ENCODE measurements at regions not wholly inside any gene's neighbourhood (a gene's known extent, or its start where the extent isn't known, plus 50 kb on each side); places are given as distances from the start of the nearest gene placed in this dataset.

DNA sequence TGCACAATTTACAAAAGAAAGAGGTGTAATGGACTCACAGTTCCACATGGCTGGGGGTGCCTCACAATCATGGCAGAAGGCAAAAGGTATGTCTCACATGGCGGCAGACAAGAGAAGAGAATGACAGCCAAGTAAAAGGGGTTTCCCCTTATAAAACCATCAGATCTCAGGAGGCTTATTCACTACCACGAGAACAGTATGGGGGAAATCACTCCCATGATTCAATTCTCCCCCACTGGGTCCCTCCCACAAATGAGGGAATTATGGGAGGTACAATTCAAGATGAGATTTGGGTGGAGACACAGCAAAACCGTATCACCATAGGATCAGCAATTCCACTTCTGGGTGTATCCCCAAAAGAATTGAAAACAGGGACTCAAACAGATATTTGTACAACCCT, 97.5 kb upstream of the STX18 start:
- TF ChIP-seq YY1 (IDR thresholded peaks at IDR 0.05; ENCODE audit: low read depth) (no peak), SIN3A (IDR thresholded peaks at IDR 0.05; ENCODE audit: borderline replicate concordance, low read depth, low read length) (no peak), TAF1 (IDR thresholded peaks at IDR 0.05; ENCODE audit: borderline replicate concordance, low read depth, low read length) (no peak), RAD21 (IDR thresholded peaks at IDR 0.05; ENCODE audit: low read length) (no peak), NFIC (IDR thresholded peaks at IDR 0.05; ENCODE audit: borderline replicate concordance) (no peak), JUND (IDR thresholded peaks at IDR 0.05) (no peak), POLR2AphosphoS5 (IDR thresholded peaks at IDR 0.05; ENCODE audit: low read depth, low read length) (no peak), EP300 (IDR thresholded peaks at IDR 0.05; ENCODE audit: borderline replicate concordance in 1 of 2, low read depth in 1 of 2, low read length in 1 of 2) (no peak)
- TF ChIP-seq, protein P1, sequence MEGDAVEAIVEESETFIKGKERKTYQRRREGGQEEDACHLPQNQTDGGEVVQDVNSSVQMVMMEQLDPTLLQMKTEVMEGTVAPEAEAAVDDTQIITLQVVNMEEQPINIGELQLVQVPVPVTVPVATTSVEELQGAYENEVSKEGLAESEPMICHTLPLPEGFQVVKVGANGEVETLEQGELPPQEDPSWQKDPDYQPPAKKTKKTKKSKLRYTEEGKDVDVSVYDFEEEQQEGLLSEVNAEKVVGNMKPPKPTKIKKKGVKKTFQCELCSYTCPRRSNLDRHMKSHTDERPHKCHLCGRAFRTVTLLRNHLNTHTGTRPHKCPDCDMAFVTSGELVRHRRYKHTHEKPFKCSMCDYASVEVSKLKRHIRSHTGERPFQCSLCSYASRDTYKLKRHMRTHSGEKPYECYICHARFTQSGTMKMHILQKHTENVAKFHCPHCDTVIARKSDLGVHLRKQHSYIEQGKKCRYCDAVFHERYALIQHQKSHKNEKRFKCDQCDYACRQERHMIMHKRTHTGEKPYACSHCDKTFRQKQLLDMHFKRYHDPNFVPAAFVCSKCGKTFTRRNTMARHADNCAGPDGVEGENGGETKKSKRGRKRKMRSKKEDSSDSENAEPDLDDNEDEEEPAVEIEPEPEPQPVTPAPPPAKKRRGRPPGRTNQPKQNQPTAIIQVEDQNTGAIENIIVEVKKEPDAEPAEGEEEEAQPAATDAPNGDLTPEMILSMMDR (IDR thresholded peaks at IDR 0.05) = no peak
- TF ChIP-seq, protein P2, sequence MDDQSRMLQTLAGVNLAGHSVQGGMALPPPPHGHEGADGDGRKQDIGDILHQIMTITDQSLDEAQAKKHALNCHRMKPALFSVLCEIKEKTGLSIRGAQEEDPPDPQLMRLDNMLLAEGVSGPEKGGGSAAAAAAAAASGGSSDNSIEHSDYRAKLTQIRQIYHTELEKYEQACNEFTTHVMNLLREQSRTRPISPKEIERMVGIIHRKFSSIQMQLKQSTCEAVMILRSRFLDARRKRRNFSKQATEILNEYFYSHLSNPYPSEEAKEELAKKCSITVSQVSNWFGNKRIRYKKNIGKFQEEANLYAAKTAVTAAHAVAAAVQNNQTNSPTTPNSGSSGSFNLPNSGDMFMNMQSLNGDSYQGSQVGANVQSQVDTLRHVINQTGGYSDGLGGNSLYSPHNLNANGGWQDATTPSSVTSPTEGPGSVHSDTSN (IDR thresholded peaks at IDR 0.05) = no peak
- TF ChIP-seq, protein P3, sequence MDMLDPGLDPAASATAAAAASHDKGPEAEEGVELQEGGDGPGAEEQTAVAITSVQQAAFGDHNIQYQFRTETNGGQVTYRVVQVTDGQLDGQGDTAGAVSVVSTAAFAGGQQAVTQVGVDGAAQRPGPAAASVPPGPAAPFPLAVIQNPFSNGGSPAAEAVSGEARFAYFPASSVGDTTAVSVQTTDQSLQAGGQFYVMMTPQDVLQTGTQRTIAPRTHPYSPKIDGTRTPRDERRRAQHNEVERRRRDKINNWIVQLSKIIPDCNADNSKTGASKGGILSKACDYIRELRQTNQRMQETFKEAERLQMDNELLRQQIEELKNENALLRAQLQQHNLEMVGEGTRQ (IDR thresholded peaks at IDR 0.05; ENCODE audit: borderline replicate concordance, low read depth, low read length) = no peak
- TF ChIP-seq, protein P4, sequence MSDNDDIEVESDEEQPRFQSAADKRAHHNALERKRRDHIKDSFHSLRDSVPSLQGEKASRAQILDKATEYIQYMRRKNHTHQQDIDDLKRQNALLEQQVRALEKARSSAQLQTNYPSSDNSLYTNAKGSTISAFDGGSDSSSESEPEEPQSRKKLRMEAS (IDR thresholded peaks at IDR 0.05; ENCODE audit: low read depth) = no peak
- TF ChIP-seq, protein P5, sequence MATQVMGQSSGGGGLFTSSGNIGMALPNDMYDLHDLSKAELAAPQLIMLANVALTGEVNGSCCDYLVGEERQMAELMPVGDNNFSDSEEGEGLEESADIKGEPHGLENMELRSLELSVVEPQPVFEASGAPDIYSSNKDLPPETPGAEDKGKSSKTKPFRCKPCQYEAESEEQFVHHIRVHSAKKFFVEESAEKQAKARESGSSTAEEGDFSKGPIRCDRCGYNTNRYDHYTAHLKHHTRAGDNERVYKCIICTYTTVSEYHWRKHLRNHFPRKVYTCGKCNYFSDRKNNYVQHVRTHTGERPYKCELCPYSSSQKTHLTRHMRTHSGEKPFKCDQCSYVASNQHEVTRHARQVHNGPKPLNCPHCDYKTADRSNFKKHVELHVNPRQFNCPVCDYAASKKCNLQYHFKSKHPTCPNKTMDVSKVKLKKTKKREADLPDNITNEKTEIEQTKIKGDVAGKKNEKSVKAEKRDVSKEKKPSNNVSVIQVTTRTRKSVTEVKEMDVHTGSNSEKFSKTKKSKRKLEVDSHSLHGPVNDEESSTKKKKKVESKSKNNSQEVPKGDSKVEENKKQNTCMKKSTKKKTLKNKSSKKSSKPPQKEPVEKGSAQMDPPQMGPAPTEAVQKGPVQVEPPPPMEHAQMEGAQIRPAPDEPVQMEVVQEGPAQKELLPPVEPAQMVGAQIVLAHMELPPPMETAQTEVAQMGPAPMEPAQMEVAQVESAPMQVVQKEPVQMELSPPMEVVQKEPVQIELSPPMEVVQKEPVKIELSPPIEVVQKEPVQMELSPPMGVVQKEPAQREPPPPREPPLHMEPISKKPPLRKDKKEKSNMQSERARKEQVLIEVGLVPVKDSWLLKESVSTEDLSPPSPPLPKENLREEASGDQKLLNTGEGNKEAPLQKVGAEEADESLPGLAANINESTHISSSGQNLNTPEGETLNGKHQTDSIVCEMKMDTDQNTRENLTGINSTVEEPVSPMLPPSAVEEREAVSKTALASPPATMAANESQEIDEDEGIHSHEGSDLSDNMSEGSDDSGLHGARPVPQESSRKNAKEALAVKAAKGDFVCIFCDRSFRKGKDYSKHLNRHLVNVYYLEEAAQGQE (IDR thresholded peaks at IDR 0.05; ENCODE audit: low read depth, low read length) = no peak
- TF ChIP-seq, protein P6, sequence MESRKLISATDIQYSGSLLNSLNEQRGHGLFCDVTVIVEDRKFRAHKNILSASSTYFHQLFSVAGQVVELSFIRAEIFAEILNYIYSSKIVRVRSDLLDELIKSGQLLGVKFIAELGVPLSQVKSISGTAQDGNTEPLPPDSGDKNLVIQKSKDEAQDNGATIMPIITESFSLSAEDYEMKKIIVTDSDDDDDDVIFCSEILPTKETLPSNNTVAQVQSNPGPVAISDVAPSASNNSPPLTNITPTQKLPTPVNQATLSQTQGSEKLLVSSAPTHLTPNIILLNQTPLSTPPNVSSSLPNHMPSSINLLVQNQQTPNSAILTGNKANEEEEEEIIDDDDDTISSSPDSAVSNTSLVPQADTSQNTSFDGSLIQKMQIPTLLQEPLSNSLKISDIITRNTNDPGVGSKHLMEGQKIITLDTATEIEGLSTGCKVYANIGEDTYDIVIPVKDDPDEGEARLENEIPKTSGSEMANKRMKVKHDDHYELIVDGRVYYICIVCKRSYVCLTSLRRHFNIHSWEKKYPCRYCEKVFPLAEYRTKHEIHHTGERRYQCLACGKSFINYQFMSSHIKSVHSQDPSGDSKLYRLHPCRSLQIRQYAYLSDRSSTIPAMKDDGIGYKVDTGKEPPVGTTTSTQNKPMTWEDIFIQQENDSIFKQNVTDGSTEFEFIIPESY (IDR thresholded peaks at IDR 0.05; ENCODE audit: borderline replicate concordance, low read depth) = no peak

Data from SK-N-SH (cell line).